B cell (primary cell): ENCODE measurements at regions not wholly inside any gene's neighbourhood (a gene's known extent, or its start where the extent isn't known, plus 50 kb on each side); places are given as distances from the start of the nearest gene placed in this dataset.

Experiments
- ATAC-seq: fragments of 200-7000 bp; cut with Tn5 transposase; one replicate; pipeline ENCODE4 v1.10.0; 2021; ENCODE audit warnings: low read depth, mild to moderate bottlenecking, moderate number of reproducible peaks, moderate library complexity
- CTCF ChIA-PET: fragments of 350-600 bp; sonication (Branson Sonifier 250); formaldehyde crosslinking; loops from one replicate; lab custom pipeline; 2021; ENCODE audit warnings: antibody characterized with exemption, inconsistent platforms; lab: Charles Lee
- POLR2A ChIA-PET: fragments of 350-600 bp; sonication (Branson Sonifier 250); formaldehyde crosslinking; loops from one replicate; lab custom pipeline; 2021; ENCODE audit warnings: antibody characterized with exemption; lab: Charles Lee
- DNase-seq: peaks from one replicate; pipeline ENCODE4 v3.0.0; 2013
- H2AFZ ChIP-seq: 2 replicates; pipeline ENCODE4 v1.6.1; 2012; ENCODE audit warnings: mild to moderate bottlenecking, low read depth, low read length; ENCODE audit not compliant: insufficient read depth, poor library complexity, severe bottlenecking
- H3K27ac ChIP-seq, 2 donors: 1 replicate in 1 of 2; 2 replicates in 1 of 2; pipeline ENCODE4 v1.5.1; 2012 to 2013; ENCODE audit warnings: low read length in 2 of 2, mild to moderate bottlenecking in 2 of 2, moderate library complexity in 1 of 2
- H3K27me3 ChIP-seq, 4 experiments: fragments of 200-600 bp in 1 of 4; sonication (generic) in 1 of 4; replicated peaks in 1 of 4; 1 replicate in 2 of 4; 2 replicates in 2 of 4; pipeline versions ENCODE4 v1.6.1 to v1.7.0; 2013 to 2016; ENCODE audit warnings: low read length in 3 of 4, mild to moderate bottlenecking in 2 of 4, mixed read lengths in 1 of 4, moderate library complexity in 1 of 4; ENCODE audit not compliant: insufficient read depth in 4 of 4, control insufficient read depth in 3 of 4; ENCODE audit errors: control extremely low read depth in 1 of 4
- H3K36me3 ChIP-seq, 2 experiments: replicated peaks in 1 of 2; 1 replicate in 1 of 2; 2 replicates in 1 of 2; pipeline versions ENCODE4 v1.6.1 to v1.7.1; 2013; ENCODE audit warnings: low read length in 1 of 2; ENCODE audit not compliant: insufficient read depth in 2 of 2, control insufficient read depth in 1 of 2; ENCODE audit errors: control extremely low read depth in 1 of 2, extremely low read depth in 1 of 2
- H3K4me1 ChIP-seq, 2 donors: fragments of 200-600 bp in 1 of 2; sonication (generic) in 1 of 2; 1 replicate in 1 of 2; 2 replicates in 1 of 2; pipeline versions ENCODE4 v1.5.1 to v1.6.1; 2013 to 2017; ENCODE audit warnings: low read length in 2 of 2; ENCODE audit not compliant: control insufficient read depth in 2 of 2, insufficient read depth in 2 of 2
- H3K4me2 ChIP-seq: replicated peaks from 2 replicates; pipeline ENCODE3; 2012; ENCODE audit warnings: mild to moderate bottlenecking, low read depth, low read length; ENCODE audit not compliant: poor library complexity, severe bottlenecking
- H3K4me3 ChIP-seq, 5 experiments: fragments of 200-600 bp in 1 of 5; sonication (generic) in 1 of 5; 1 replicate in 3 of 5; 2 replicates in 2 of 5; pipeline versions ENCODE4 v1.5.1 to v1.7.0; 2011 to 2016; ENCODE audit warnings: low read length in 4 of 5, mild to moderate bottlenecking in 4 of 5, low read depth in 2 of 5, control low read depth in 1 of 5, moderate library complexity in 1 of 5; ENCODE audit not compliant: insufficient read depth in 1 of 5; ENCODE audit errors: control extremely low read depth in 1 of 5, extremely low read depth in 1 of 5
- H3K79me2 ChIP-seq: fragments of 200-600 bp; sonication (generic); one replicate; pipeline ENCODE4 v1.6.0; 2016; ENCODE audit warnings: low read length; ENCODE audit not compliant: control insufficient read depth, insufficient read depth
- H3K9ac ChIP-seq: fragments of 200-600 bp; sonication (generic); 2 replicates; pipeline ENCODE4 v1.6.1; 2017; ENCODE audit warnings: mild to moderate bottlenecking, low read length, moderate library complexity
- H3K9me3 ChIP-seq, 3 donors: one replicate each; pipeline versions ENCODE4 v1.6.1 to v1.7.1; 2013; ENCODE audit warnings: low read length in 2 of 3; ENCODE audit not compliant: control insufficient read depth in 2 of 3, insufficient read depth in 1 of 3; ENCODE audit errors: control extremely low read depth in 1 of 3
- H4K20me1 ChIP-seq: 2 replicates; pipeline ENCODE4 v1.6.0; 2012; ENCODE audit warnings: mild to moderate bottlenecking, low read length; ENCODE audit not compliant: insufficient read depth, control insufficient read depth, poor library complexity, severe bottlenecking
- H3K27ac Mint-ChIP-seq: one replicate; pipeline ENCODE4 v1.8.0; 2021; ENCODE audit warnings: mixed read lengths
- H3K27me3 Mint-ChIP-seq: one replicate; pipeline ENCODE4 v1.8.0; 2021; ENCODE audit warnings: mixed read lengths
- H3K4me1 Mint-ChIP-seq: one replicate; pipeline ENCODE4 v1.8.0; 2021; ENCODE audit warnings: mixed read lengths
- H3K4me3 Mint-ChIP-seq: one replicate; pipeline ENCODE4 v1.8.0; 2021; ENCODE audit warnings: mixed read lengths
- H3K9me3 Mint-ChIP-seq: one replicate; pipeline ENCODE4 v1.8.0; 2022; ENCODE audit warnings: mixed read lengths; ENCODE audit not compliant: insufficient read depth
- EZH2 ChIP-seq: IDR thresholded peaks from 2 replicates; pipeline ENCODE4 v1.6.1; 2012; ENCODE audit warnings: borderline replicate concordance, low read depth, mild to moderate bottlenecking, moderate library complexity, low read length; ENCODE audit not compliant: insufficient read depth, poor library complexity, severe bottlenecking
- WGBS: methylation state at CpG from one replicate; pipeline ENCODE4 v1.1.5; 2013; ENCODE audit warnings: missing lambda C conversion rate; ENCODE audit not compliant: insufficient coverage; 5-methylcytosine and 5-hydroxymethylcytosine counted together
- intact Hi-C: fragments of 100-400 bp; cut with micrococcal nuclease; formaldehyde crosslinking; loops from one replicate; pipeline ENCODE4 v1.10.0; 2022
- TF ChIP-seq, protein P1 (sequence below): fragments of 200-600 bp; IDR thresholded peaks from one replicate; pipeline ENCODE4 v1.8.0; 2022; ENCODE audit warnings: antibody characterized with exemption, mild to moderate bottlenecking

DNA sequence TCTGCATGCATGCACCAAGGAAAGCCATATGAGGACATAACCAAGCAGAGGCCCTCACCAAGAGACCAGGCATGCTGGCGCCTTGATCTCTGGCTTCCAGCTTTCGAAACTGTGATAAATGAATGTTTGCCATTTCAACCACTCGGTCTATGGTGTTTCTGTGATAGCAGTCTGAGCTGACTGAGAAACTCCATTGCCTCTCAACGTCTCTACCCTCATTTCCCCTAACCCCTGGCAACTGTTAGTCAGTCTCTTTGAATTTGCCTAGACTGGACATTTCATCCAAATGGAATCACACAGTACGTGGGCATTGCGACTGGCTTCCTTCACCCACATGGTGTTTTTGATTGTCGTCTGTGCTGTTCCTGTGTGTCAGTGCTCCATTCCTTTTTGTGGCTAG, 88.0 kb upstream of the MPHOSPH6 start:
- Histone ChIP-seq H3K9me3 (peaks cover 3 to 11% (median 3%) of the 10 kb centered on the region in 3 donors), H3K4me2 (no peak overlapping the region), H3K4me1 (no peaks in the 10 kb centered on the region), H3K79me2 (no peaks in the 10 kb centered on the region), H4K20me1 (no peaks in the 10 kb centered on the region), H3K27me3 (peaks cover 0 to 3% (median 0%) of the 10 kb centered on the region in 4 experiments), H3K9ac (no peak overlapping the region), H2AFZ (no peak overlapping the region), H3K4me3 (no peak overlapping the region), H3K36me3 (no peaks in the 10 kb centered on the region), H3K27ac (no peak overlapping the region)
- no peaks in the 10 kb centered on the region for H3K4me1 Mint-ChIP-seq
- intact Hi-C loops = no loop called here
- POLR2A ChIA-PET = no interaction called here
- peaks cover 25% of the 10 kb centered on the region for H3K27me3 Mint-ChIP-seq
- CTCF ChIA-PET = no interaction called here
- ATAC-seq (no peak), DNase-seq (no peak)
- WGBS = 84% methylated on average over 6 of the region's 7 CpGs
- peaks cover 8% of the 10 kb centered on the region for H3K9me3 Mint-ChIP-seq
- H3K4me3 Mint-ChIP-seq = no peak overlapping the region
- H3K27ac Mint-ChIP-seq = no peak overlapping the region
- TF ChIP-seq, protein P1, sequence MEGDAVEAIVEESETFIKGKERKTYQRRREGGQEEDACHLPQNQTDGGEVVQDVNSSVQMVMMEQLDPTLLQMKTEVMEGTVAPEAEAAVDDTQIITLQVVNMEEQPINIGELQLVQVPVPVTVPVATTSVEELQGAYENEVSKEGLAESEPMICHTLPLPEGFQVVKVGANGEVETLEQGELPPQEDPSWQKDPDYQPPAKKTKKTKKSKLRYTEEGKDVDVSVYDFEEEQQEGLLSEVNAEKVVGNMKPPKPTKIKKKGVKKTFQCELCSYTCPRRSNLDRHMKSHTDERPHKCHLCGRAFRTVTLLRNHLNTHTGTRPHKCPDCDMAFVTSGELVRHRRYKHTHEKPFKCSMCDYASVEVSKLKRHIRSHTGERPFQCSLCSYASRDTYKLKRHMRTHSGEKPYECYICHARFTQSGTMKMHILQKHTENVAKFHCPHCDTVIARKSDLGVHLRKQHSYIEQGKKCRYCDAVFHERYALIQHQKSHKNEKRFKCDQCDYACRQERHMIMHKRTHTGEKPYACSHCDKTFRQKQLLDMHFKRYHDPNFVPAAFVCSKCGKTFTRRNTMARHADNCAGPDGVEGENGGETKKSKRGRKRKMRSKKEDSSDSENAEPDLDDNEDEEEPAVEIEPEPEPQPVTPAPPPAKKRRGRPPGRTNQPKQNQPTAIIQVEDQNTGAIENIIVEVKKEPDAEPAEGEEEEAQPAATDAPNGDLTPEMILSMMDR = no peak

DNA sequence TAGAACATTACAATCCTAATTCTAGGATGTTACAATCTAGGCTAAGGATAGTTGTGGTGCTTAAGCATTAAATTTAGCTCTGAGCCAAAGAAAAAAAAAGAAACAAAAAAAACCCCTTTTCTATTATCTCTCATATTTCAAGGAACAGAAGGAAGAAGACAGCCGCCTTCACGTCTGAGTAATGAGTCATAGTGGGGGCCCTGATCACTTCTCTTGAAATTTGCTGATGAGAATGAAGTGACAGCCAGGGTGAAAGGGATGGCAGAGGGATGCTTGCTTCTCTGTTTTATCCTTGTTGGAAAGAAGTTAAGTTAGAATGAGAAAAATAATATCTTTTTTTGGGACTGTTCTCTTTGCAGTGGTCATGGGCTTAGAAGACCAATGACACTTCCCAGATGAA, 82.6 kb upstream of the MPHOSPH6 start:
- H3K4me1 Mint-ChIP-seq = no peaks in the 10 kb centered on the region
- DNase-seq (no peak), ATAC-seq (no peak)
- H3K36me3 ChIP-seq = no peaks in the 10 kb centered on the region
- H3K9me3 Mint-ChIP-seq = no peaks in the 10 kb centered on the region
- H4K20me1 ChIP-seq = no peaks in the 10 kb centered on the region
- peaks cover 43% of the 10 kb centered on the region for H3K27me3 Mint-ChIP-seq
- ChIA-PET POLR2A (no interaction called here), CTCF (interaction anchor here (1.0 to 1.6 kb wide), 2 partner anchors 11 to 23 kb away, joined by 3 to 6 read pairs; no protein-coding TSS in a partner anchor)
- no peak overlapping the region for H3K4me3 ChIP-seq
- H3K4me2 ChIP-seq = no peak overlapping the region
- no peaks in the 10 kb centered on the region for H3K79me2 ChIP-seq
- 43% methylated on average over 1 of the region's 2 CpGs for WGBS
- no peak overlapping the region for H2AFZ ChIP-seq
- H3K27ac Mint-ChIP-seq = no peak overlapping the region
- intact Hi-C loops = no loop called here
- no peaks in the 10 kb centered on the region for H3K4me1 ChIP-seq
- H3K9ac ChIP-seq = no peak overlapping the region
- H3K9me3 ChIP-seq = no peaks in the 10 kb centered on the region
- TF ChIP-seq EZH2 = no peak
- TF ChIP-seq, protein P1 = no peak
- no peak overlapping the region for H3K4me3 Mint-ChIP-seq
- no peaks in the 10 kb centered on the region for H3K27me3 ChIP-seq
- no peak overlapping the region for H3K27ac ChIP-seq
